GM21515 (cell line): ENCODE measurements at regions not wholly inside any gene's neighbourhood (a gene's known extent, or its start where the extent isn't known, plus 50 kb on each side); places are given as distances from the start of the nearest gene placed in this dataset.

Experiments used
- ATAC-seq: cut with Tn5 transposase; IDR thresholded peaks from one replicate; pipeline ENCODE4 v1.9.1; 2021; ENCODE audit not compliant: unreplicated experiment

DNA sequence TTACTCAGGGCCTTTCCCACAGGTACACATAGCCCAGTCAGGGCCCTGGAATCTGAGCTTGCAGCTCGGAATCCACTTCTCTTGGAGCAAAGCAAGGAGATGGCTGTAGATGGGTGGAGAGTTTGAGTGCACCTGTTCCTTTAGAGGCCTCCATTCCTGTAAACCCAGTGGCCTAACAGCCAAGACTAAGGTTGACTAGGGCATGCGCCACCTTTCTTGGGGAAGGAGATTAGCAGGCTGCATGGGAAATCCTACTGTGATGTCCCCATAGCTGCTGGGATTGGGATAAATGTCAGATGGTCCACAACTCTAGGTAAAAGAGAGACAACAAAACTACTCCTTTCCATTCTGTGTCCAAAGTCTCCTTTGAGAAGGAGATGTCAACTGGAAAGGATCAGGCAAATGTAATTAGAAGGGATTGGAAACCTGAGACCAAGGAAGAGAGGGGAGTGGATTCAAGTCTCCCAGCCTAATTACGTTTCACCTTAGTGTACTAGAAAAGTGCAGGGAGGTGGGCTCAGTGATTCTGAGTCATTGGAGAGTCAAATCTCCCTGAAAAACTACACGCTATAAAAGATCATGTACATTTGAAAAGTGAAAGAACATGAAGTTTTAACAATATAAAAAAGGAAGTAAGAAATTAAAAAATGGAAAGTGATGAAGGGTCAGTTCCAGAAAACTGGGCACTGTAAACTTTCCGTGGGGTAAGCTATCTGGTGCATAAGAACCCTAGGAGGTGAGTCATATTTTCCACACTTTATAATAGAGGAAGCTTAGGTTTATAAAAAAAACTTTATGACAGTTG lies 104.2 kb downstream of the SEC61B start:
- no peak for ATAC-seq

DNA sequence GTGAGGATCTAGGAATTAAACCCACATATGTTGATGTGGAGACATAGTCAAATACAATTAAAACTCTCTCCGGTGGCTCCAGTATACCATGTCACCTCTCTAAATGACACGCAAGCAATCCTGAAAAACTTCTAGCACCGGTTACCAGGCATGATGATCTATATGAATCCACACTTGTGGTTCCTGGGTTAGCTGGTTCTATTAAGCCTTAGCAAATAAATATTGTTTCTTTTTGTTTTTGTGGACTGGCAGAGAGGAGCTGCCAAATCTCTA lies 104.8 kb downstream of the SEC61B start:
- no peak for ATAC-seq

DNA sequence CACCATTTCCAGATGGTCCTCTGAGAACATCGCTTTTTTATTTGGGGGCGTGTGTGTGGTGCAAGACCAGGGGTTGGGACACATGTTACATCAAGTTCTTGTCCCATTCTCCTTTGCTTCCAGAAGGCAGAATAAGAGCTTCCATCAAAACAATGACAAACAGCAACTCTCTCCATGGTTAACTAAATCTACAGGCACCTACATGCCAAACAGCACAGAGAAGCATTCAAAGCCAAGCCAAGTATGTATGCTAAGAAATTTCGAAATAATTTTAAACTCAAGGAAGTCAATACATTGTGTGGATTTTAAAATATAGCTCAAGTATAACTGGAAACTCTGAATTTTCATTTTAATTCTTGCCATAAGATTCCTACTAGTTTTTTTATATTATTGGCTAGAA lies 105.6 kb downstream of the SEC61B start:
- no peak for ATAC-seq

DNA sequence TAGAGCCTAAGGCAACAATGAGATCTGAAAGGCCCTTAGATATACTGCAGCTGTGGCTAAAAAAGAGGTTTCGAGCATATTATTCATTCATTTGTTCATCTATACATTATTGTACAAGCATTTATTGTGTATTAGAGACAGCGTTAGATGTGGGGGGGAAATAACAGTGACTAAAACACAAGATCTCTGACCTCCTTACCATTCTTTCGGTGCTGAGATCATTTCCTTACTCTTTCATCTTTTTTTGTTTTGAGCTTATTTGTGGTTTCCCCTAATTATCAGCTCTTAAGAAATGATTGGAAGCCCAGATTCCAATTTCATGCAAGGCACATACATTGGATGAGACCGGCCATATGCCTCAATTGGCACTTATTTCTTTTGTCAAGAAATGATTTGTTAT lies 113.2 kb downstream of the SEC61B start:
- no peak for ATAC-seq

DNA sequence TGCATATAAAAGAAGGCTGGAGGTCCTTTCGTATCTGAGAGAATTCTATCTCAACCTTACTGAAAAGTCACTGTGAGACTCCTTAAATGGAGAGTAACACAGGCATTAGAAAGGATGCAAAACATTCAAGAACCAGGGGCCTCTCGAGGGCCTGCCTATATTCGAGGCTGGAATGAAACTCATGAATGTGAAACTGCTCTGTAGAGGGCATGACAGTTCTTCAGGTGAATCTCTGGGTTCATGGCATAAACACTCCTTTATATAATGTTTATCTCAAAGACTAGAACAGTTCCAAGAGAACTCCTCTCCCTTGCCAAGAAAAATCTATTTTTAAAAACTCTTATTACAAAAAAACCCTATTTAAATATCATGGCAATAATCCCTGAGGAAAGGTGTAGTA lies 113.9 kb downstream of the SEC61B start:
- no peak for ATAC-seq

DNA sequence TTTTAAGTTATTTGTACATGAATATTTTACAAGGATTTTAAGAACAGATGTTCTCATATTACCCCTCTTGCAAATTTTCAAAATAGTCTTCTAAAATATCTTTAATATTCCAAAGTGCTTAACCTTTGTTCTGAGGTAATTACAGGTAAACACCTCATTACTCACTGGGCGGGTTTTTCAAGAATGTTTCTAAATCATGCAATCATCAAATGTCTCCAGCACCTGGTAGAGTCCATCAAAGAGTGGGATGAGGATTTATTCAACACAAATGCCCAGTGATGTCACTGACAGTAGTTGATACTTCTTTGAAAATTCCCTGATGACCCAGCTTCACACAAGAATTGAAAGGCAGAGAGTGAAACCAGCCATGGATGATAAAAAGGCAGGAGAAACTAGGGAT lies 114.4 kb downstream of the SEC61B start:
- ATAC-seq = no peak

DNA sequence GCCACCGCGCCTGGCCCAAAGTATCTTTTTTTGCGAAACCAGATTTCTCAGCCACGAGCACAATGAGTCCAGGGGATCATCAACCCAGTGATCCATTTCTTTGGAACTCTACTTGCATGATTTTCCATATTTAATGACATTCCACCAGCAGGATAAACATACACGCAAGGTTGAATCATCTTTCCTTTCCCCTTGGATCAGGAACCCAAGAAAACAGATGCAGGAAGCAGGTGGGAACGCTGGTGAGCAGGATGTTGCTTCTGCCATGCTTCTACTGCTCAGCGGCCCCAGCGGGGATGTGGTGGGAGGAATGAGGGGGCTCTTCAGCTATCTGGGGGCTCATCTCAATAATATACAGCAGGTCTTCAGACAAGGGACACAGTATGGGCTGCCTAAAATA lies 118.2 kb downstream of the SEC61B start:
- ATAC-seq = no peak

DNA sequence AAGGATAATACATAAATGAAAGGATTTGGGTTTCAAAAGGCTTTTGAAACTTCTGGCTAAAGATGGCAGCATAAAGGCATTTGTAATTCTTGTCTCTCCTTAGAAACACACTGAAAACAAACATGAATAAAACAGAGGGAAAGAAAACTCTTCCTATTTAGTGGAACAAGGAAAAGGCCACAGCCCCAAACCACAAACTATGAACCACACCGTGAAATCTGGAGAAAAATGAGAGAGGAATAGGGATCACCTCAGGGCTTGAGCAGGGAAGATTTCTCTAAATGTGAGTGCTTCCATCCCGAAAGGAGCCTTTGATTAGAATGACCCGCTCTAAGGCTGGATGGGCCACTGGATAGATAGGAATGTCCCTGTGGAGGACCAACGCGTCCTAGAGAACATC lies 119.6 kb downstream of the SEC61B start:
- ATAC-seq = no peak

DNA sequence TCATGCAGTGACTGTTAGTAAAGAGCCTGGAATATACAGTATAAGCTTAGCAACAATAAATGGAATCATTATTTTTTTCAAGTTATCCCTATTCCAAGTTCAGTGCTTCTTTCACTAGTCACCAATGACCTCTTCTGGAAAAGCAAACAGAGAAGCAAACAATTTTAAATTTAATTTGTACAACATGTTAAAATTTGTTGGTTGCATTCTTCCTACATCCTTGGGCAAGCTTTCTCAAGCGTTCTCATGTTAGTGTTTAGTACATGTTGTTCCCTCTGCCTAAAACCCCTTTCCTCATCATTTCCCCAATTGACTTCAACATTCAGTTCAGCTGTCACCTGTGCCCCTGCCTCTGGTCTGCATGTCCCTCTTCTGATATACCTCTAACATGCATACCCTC lies 123.4 kb downstream of the SEC61B start:
- ATAC-seq = no peak

DNA sequence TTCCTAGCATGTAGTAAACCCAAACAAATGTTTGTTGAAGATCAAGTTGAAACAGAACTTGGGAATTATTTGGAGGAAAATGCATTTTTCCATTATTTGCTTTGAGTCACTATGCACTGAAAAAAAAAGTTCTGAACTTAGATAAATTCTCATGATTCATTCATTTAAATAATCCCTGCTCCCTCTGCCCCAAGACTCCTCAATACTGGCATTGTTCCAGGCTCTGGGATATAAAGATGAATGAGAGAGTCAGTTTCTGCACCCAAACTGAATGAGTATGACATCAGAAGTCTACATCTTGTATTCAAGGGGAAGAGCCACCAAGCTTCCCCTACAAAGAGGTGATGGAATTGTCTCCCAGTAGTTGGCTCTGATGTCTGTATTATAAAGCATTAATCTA lies 123.9 kb downstream of the SEC61B start:
- ATAC-seq = no peak

DNA sequence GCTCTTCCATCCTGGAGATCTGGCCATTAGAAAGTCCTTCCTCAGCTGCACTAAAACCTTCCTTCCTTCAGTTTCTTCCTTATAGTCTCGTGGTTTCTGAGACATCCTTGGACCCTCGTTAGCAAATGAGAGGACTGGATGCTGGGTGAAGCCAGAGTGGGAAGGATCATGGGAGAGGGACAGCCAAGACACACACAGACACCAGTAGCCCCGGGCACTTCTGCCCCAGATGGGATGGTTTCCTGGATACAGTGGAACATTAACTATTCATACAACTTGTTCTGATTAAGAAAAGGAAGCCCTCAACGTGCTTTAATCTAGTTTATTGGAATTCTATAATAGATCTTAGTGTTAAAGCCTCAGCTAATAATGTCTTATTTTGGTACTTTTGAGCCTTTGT lies 125.5 kb downstream of the SEC61B start:
- no peak for ATAC-seq

DNA sequence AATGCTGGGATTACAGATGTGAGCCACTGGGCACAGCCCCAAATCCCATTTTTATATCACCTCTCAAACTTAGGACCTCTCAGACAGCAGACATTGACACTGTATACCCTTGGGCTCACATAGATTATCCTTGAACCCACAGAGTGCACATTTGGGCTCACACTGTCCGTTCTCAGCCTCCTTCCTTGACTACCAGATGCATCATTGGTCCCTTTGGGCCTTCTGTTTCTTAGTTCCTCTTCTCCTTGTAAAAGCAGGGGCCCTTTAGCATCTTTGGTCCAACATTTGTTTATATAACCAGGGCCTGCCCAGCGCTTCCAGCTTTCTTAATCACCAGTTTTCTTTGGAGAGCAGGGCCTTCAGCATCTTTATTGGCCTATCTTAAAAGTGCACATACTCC lies 126.2 kb downstream of the SEC61B start:
- ATAC-seq = no peak

DNA sequence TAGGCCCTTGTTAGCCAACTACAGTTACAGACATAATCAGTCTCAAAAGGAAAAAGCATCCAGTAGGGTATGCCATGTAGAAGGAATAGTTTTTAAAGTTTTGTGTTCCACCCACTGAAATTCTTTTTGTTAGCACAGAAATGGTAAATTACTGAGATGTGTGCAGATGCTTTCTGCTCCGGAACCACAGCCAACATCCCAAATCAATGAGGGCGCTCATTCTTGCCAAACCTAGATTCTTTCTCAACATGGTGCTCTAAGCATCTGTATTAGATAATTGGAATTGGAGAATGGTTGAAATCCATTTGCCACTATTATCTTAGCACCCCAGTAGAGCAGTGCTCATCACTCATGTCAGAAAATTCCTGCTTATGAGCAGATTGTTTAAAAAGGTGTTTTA lies 127.8 kb downstream of the SEC61B start:
- ATAC-seq = no peak

DNA sequence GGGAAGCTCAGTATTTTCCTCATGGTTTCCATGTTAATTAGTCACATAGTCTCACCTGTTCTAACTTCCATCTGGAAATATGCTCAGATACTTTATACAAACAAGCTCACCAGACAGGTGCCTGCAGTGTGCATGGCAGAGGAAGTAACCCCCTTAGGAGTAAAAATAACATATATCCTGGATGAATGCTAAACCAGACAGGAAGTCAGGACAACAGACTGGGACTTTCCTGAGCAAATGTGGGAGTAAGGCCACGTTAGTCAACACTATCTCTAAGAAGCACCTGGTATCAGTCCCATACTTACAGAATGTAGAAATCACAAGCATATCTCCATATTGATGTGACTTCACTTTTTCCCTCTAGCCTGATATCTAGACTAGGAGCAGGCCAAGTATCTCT lies 128.4 kb downstream of the SEC61B start:
- no peak for ATAC-seq

DNA sequence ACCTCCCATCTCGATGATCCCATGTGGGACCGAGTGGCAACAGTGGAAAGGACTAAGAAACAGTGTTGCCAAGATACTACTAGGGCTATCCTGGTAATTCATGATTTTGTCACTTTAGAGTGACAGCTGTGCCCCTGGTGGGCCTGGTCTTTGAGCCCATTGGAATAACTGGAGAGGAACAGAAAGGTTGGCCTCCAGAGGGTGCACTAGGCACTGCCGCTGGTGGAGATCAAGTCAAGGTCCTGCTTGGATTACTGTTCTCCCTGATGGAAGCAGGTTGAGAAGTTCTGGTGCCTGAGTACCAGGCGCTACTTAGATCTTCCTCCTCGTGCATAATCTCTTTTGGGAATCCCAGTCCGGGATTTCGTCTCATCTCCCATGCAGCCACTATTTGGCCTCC lies 129.6 kb downstream of the SEC61B start:
- ATAC-seq = no peak

DNA sequence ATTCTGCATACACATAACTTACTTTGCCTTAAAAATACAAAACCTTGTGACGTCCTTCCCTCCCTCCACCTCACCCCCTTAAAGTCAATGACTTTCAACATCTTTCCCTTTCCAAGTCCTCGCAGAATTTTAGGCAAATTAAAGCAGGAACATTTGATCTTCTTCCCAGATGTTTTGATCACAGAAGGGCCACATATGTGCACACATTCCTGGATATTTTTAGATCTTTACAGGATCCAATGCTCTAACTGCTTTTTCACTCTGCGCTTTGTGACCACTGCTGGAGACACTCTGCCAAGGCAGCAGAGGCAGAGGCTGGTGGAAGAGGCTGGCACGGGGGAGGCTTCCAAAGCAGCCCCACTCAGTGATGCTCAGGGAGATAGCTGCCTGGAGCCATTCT lies 130.7 kb downstream of the SEC61B start:
- no peak for ATAC-seq

DNA sequence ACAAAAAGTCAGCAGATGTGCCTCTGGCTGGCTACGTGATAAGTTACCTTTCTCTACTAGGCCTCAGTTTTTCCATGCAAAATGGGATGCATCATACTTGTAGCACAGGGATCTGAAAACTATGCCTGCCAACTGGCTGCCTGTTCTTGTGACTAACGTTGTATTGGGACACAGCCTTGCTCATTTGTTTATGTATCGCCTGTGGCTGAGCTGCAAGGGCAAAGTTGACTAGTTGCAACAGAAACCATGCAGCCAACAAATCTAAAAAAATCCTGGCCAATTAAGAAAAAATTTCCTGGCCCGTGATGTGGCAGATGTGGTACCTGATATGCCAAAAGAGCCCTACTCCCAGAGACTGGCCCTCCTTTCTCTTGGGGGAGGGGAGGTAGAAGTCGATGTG lies 131.3 kb downstream of the SEC61B start:
- no peak for ATAC-seq

DNA sequence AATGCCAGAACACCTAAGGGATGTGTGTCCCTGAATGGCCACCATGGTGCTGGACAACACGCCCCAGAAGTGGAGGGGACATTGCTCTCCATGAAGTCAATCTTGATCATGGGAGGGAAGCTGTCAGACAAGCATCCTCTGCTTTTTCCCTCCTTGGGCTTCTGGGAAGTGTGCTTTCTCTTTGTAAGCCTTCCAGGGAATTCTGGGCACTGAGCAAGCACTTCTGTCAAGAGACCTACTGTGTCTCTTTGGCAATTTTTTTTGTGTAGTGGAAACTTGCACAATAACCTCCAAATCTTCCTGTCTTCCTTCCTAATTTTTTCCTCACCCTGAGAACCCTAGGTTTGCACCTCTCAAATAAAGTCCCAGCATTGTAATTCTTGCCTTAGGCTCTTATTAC lies 132.0 kb downstream of the SEC61B start:
- no peak for ATAC-seq

DNA sequence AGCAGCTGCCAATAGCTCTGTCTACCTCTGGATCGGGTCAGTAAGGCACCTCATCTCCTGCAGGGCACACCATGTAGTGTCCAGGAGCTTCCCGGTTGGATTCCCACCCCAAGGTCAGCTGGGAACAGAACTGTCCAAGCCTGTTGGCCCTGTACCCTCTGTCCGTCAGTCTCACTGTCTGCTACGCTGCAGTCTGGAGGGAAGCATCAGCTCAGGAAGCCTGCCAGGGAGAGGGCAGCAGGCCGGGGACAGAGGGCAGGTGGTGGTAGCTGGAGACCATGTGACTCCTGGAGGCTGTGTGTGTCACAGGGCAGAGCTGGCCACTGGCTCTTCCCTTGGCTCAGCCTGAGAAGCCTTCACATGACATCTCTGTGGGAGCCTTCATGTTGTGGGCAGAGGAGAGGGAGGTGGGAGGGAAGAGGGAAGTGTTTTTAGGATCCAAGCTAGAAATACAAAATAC lies 134.5 kb downstream of the SEC61B start:
- ATAC-seq = no peak

DNA sequence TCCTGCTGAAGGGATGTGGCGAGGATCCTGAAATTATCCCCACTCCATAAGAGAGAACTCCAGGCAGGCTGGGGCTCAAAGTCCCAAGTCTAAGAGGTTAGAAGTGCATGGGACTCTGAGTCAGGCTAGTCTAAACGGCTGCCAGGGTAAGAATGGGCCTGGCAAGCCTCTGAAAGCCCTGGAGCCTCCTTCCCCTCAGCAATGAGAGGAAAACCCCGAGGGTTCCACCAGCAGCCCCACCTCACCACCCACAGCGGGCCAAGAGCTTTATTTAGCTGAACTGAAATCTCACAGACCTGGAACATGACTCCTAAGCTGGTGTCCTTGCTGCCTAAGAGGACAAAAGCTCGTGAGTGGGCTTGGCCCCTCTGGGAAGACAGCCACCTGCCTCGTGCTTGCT lies 135.5 kb downstream of the SEC61B start:
- no peak for ATAC-seq

DNA sequence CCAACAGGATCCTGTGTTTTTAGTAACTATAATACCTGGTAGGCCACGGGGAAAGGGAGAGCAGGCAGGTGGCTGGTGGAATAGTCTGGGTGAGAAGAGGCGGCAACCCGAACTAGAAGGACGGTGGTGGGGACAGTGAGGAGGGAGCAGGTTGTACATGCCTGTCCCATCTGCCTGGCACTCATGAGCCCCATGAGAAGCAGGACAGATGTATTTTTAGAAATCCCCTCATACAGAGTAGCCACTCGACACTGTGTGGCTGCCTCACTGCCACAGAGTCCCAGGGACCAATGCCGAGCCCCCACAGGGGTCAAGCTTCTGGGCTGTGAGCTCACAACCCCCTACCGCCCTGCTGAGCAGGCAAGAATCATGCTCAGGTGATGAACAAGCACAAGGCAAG lies 136.6 kb downstream of the SEC61B start:
- ATAC-seq = no peak

DNA sequence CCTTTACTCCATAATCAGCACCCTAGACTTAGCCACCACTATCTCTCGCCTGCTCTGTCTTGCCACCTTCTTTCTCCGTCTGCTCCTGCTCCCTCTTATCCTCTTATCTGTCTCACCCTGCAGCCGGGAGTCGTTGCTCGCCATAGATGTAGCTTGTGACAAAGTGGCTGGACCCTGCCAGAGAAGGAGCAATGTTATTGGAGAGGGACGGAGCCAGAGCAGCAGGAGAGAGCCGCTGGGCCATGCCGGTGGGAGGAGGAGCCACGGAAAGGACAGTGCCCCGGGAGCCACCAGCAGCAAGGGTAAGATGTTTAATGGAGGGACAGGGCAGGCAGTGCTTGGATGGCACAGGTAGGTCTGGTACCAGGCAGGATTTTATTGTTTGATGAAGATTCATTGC lies 137.3 kb downstream of the SEC61B start:
- no peak for ATAC-seq

DNA sequence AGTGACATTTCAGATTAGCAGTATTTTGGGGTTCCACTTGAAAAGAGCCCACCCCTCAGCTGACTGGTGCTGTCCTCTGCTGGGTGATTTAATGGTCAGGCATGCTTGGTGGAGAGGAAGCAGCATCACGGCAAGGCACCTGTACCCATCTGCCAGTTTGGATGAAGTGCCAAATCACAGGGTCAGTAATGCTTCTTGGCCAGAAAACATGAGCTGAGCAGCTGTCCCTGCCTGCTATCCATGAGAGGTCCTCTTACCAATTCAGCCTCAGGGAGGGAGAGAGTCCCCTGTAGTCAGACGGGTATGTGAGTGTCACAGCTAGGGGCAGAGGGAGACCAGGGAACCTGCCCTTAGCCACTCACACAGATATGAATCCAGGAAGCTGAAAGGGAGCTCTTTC lies 137.9 kb downstream of the SEC61B start:
- no peak for ATAC-seq

DNA sequence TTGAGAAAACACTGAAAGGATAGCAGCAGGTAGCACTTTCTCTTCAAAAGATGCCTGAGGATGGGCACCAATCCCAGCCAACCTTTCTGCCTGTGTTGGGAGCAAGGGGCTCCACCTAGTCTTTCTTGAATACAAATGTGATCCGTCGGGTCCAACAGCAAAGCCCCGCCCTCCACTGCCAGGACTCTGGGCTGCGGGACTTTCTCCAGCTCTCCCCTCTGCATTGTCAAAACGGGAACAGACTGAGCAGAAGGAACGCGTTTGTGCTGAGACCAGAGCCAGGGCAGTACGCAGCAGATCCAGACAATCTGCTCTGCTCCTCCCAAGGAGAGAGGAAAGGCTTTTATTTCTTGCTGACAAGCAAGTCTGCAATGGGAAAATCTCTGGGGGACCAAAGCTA lies 139.7 kb downstream of the SEC61B start:
- no peak for ATAC-seq
